CD4-positive, alpha-beta T cell treated with Interleukin-4 for 1 hour (primary cell): ENCODE measurements at regions not wholly inside any gene's neighbourhood (a gene's known extent, or its start where the extent isn't known, plus 50 kb on each side); places are given as distances from the start of the nearest gene placed in this dataset.

Experiments used
- DNase-seq, 2 donors: peaks; one replicate each; pipeline ENCODE4 v3.0.0-alpha.2; 2020 to 2022

DNA sequence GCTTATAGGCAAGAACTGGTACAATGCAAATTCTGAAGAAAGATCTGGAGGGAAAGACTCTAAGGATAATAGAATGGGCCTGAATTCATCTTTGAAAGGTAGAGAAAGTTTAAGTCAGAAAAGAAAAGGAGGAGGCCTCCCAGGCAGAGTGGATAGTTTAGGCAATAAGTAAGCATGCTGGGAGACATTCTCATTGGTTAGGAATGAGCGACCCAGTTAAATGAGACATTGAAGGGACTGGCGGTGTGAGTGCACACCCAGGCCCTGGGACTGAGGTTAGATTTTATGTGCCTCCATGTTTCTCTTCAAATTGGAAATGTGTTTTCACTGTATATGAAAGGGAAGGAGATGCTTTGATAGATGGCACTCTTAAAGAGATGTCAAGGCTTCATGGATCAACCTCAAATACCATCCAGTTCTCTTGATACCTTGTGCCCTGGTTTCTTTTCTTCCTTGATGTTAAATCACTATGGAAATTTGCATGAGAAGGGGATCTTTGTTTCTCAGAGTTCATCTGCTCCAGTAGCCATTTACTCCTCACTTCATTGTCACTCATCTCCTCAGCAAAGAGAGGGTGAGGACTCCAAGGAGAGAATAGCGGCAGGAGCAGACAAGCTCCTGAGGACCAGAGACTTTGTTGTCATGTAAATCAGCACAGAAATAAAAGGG, 584.2 kb upstream of the INTU start:
- DNase-seq = no peak

GRCh38 chr4:127049526-127049925, 583.2 kb upstream of the INTU start:
- no peak for DNase-seq

GRCh38 chr4:127052742-127053141, 580.0 kb upstream of the INTU start:
- no peak for DNase-seq

- DNase-seq = no peak
These were observed 577.4 kb upstream of the INTU start for GRCh38 chr4:127055357-127055756.

DNA sequence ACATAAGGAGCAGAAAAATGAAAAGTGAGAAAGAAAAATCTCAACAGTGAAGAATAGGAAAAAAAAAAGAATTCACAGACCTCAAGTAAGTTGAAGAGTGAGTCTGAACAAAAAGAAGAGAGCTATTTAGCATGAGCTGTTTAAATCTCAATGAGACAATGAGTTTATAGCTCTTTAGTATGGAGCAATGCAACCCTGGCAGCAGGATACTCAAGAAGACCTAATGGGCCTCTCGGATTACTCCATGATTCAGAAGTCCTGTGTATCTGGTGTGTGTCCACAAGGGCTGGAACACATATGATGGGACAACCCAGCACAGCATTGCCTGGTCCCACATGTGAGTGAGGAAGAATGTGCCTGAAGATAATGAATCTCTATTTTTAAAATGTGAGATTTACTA, 563.1 kb upstream of the INTU start:
- DNase-seq = no peak

DNA sequence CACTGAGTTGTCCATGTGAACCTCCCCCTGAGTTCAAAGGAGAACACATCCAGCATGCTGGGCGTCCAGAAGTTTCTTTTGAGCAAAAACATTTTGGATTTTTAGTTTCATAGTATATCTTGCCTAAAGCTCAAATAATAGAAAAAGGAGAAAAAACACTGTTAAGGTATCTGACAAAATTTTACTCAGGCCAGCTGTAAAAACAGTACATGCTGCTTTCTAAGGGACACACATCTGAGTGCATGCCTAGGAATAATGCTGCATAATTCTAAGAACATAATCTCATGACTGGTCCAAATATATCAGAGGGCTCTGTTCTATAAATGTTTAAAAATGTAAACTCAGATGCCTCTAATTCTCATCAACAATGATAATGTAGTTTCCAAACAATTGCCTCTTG, 561.3 kb upstream of the INTU start:
- DNase-seq = no peak

DNA sequence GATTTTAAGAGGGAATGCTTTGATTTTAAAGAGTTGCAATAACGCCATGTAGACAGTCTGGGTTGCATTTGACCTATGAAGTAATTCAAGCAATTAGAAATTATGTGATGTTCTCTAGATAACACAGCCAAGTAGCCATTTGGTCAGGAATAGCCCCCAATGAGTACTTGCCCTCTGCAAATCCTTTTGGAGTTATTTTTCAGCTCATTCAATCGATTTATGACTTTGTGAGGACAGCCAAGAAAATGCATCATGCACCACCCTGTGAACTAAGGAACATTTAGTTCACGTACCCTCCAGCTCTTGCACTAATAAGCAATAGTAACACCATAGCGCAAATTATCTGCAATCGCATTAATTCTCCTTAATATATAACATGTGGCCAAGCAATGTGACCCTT, 552.6 kb upstream of the INTU start:
- no peak for DNase-seq

DNA sequence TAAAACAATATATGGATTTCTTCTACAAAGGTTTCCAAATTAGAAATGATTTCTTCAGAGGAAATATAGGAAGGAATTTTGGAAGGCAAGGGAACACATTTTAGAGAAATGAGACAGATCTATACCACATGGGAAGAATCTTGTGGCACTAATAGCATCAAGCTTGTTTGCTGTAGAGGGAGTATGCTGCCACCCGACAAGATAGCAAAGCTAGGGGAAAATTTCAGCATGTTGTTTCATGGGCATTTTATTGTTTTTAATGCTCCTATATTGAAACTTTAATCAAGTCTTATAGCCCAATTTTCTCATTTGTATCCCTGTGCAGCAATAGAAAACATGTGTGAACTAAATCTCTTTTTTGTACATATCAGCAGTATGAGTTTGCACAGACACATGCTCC, 551.7 kb upstream of the INTU start:
- no peak for DNase-seq

- no peak for DNase-seq
These were observed 549.8 kb upstream of the INTU start for GRCh38 chr4:127082986-127083385.

DNA sequence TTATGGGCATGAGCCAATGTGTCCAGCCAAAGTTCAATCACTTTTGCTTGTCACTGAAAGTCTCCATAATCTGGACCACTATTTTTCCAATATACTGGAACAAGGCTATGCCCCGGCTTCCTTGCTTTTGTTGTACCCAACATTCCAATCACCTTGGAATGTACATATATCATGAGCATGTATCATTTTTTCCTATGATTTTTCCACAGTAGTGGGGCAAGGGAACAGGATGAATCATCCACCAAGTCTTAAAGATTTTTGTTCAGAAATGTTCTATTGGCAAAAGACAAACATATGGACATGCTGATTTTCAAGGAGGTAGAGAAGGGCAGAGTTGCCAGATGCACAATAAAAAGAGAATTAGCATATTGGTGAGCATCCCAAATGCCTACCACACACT, 548.1 kb upstream of the INTU start:
- no peak for DNase-seq

GRCh38 chr4:127097061-127097460, 535.7 kb upstream of the INTU start:
- DNase-seq = no peak

DNA sequence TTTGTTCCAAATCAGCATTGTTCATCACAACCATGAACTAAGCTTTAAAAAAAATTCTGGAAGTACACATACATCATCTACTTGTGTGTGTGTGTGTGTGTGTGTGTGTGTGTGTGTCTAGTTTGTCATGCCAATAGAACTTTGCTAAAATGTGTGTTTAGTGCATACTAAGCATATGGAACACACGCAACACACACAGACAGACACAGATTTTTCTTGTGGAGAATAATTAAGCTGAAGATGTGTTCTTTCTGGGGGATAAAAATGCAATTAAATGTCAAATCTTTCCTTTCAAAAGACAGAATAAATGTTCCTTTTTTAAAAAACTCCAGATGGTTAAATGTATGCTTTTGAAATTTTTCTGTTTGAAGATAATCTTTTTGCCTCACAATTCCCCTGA, 530.4 kb upstream of the INTU start:
- no peak for DNase-seq

DNA sequence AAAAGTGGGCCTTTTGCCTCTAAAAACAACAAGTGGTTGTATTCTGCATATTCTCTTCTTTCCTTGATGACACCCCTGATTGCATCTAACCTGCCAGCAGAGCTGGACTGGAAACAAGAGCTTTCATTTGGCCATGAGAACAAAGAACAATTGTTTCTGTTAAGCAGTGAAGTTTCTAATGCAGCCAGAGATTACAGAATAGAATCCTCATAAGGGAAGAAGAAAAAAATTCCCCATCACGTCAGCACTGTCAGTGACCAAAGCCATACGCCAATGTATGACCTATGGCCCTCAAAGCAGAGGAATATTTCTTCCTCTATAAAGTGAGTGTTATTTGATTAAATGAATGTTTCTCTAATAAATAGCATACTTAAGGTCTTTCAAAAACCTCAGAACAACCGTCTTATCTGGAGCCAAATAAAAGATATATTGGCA, 529.1 kb upstream of the INTU start:
- DNase-seq = no peak

DNA sequence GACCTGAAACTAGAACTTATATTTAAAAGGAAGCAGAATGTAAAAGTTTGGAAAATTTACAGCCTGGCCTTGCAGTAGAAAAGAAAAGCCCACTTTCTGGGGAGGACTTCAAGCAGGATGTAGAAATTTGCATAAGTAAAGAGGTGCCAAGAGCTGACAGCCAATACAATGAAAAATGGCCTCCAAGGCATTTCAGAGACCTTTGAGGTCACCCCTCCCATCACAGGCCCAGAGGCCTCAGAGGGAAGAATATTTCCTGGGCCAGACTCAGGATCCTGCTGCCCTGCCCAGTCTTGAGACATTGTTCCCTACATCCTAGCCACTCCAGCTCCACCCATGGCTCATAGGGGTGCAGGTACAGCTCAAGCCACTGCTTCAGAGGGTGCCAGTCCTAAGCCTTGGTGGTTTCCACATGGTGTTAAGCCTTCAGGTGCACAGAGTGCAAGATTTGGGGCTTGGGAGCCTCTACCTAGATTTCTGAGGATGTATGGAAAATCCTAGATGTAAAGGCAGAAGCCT, 518.9 kb upstream of the INTU start:
- DNase-seq = no peak

- DNase-seq = no peak
These were observed 514.1 kb upstream of the INTU start for GRCh38 chr4:127118681-127119080.

GRCh38 chr4:127120441-127121090, 512.2 kb upstream of the INTU start:
- no peak for DNase-seq

- no peak for DNase-seq
These were observed 507.8 kb upstream of the INTU start for GRCh38 chr4:127124919-127125318.

DNA sequence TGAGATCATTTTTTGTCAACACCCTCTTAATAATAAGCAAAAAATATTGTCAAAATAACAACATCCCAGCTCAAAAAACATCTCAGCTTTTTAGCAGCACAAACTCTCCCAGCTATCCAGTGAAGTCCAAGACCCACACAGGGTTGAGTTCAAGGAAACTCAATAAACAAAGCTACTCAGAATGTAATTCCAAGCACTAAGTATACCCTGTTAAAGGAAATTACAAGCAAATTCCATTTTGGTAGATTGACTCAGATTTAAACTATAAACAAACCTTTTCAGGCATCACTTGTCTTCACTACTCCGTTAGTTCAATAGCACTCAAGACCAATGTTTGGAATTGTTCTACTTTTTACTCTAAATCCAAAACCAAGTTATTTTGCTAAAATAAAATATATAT, 506.0 kb upstream of the INTU start:
- DNase-seq = no peak

DNA sequence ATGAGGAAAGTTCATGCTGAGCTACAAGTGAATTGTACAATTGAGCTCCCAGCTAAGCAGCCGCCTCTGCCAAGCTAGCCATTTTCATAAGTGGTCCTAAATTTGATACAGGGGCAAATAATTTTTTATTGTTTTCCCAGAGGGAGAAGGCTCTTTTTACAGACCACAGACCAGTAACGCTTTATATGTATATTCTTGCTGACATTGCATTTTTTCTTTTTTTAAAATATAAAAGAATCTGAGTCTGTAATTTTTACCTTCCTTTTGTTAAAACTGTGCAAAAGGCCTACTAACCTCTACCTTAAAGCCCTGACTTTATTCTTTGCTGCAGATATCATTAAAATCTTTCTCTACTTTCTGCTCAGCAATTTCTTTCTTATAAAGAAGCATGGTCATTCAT, 501.2 kb upstream of the INTU start:
- DNase-seq = no peak

DNA sequence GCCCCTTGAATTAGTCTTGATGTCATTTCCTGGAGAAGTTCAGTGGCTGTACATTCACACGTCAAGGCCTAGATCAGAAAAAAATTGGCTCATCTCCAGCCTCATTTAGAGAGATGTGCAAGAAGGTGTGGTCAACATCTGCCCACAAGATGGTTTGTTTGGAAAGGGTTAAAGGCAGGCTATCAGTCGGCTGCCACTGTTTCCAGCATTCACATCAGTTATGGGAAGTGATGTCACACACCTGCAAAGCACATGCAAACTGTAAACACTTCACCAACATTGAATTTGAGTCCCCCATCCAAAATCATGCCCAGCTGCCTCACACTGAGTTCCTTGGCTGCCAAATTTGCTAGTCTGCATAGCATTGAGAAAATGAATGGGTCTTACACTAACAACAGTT, 498.3 kb upstream of the INTU start:
- no peak for DNase-seq

DNA sequence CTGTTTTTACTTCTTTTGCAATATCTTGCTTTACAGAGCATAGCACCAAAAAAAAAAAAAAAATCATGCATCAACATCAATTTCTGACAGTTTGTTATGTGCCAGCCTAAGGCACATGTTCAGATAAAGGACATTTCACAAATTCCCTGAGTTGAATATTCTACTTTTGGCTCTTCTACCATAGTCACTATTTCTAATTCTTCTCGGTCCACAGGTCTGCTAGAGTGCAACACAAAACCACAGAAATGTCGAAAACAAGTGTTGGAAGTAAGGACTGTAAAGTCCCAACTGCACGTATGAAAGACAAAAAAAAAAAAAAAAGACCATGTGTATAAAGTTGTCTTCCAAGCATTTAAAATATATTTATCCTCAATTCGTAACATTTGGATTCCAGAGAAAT, 494.2 kb upstream of the INTU start:
- no peak for DNase-seq

DNA sequence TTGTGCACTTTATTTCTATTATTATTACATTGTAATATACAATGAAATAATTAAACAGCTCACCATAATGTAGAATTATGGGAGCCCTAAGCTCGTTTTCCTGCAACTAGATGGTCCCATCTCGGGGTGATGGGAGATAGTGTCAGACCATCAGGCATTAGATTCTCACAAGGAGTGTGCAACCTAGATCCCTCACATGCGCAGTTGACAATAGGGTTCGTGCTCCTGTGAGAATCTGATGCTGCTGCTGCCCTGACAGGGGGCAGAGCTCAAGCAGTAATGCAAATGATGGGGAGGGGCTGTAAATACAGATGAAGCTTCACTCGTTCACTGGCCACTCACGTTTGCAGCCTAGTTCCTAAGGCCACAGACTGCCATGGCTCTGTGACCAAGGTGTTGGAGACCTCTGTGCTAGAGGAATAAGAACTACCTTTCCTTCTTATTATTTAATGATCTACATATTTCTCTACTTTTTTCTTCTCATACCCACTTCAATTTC, 492.9 kb upstream of the INTU start:
- DNase-seq = no peak

GRCh38 chr4:127140306-127140705, 492.5 kb upstream of the INTU start:
- DNase-seq = no peak

GRCh38 chr4:127141856-127142255, 490.9 kb upstream of the INTU start:
- no peak for DNase-seq
